CD4-positive, alpha-beta T cell treated with Interleukin-15 for 4 hours (primary cell): ENCODE measurements at regions not wholly inside any gene's neighbourhood (a gene's known extent, or its start where the extent isn't known, plus 50 kb on each side); places are given as distances from the start of the nearest gene placed in this dataset.
"Not testable (repeated sequence)": the region's sequence is repeated elsewhere in the genome, so short reads cannot be mapped to it uniquely, and the experiment has no call there.

Experiments
- DNase-seq: peaks from one replicate; pipeline ENCODE4 v3.0.0-alpha.2; 2020; ENCODE audit warnings: low spot score

DNA sequence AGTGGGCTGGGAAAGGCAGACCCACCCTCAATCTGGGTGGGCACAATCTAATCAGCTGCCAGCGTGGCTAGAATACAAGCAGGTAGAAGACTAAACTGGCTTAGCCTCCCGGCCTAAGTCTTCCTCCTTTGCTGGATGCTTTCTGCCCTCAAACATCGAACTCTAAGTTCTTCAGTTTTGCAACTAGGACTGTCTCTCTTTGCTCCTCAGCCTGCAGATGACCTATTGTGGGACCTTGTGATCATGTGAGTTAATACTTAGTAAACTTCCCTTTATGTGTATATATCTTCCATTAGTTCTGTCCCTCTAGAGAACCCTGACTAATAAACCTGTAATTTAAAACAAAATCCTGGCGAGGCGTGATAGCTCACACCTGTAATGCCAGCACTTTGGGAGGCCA is 51.8 kb upstream of the SLC39A8 start:
- DNase-seq: not testable (repeated sequence)

DNA sequence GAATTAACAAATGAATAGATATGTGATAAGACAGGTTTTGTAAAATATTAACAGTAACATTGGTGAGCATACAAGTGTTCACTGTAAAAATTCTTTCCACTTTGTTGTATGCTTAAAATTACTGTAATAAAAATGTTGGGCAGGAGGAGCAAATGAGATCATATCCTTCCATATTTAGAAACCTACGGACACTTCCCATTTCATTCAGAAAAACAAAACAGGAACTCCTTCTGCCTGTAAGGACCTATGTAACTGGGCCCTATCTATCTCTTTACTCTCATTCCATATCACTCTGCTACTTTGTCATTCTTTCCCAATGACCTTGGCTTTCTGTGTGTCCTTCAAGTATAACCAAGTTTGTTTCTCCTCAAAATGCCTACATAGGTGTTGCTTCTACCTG is 53.7 kb upstream of the SLC39A8 start:
- DNase-seq: no peak

DNA sequence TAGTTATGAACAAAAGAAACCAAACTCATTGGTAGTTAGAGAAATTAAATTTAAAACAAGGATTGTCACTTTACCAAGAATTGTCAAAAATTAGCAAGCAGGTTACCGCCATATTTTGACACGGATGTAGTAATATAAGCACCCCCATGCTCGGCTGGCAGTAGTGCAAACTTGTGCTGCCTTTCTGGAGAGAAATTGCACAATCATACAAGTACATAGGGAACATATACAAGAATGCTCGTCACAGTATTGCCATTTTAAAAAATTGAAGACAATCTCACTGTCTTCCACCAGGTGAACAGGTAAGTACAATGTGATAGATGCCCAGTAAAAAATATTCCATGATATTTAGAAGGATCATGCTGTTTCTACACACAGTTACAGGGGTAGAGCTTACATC is 55.6 kb upstream of the SLC39A8 start:
- no peak for DNase-seq

DNA sequence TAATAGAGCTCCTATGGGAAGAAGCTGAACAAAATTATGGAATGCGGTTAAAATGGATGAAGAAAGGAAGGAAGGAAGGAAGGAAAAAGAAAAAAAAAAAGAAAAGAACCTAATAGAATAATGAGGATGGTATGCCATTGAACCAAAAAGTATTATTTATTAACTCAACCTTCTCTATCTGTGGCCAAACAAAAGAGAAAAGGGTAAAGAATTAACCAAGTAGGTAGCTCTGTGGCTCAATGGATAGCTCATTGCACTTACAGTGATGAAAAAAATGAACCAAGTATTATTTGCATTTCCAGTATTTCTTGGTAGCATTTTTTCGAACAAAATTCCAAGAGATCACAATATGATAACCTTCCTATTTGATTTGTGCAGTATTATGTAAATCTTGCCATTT is 56.9 kb upstream of the SLC39A8 start:
- no peak for DNase-seq

DNA sequence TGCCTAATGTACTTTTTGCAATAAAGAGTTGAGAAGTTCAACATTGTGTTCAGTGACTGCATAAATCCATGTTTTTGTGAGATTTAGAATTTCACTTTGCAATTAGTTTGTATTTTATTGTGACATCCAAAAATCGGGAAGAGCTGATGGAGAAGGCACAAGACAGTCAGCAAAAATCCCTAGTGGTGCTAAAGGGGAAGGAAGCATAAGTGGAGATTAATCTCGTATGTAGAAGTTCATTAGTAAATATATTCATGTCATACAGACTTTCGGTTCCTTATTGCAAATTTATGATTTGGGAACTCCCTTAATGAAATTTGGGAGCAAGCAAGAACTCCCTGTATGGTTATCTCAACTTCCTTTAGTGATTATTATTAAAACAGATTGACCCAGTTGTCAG is 57.8 kb upstream of the SLC39A8 start:
- DNase-seq: no peak

DNA sequence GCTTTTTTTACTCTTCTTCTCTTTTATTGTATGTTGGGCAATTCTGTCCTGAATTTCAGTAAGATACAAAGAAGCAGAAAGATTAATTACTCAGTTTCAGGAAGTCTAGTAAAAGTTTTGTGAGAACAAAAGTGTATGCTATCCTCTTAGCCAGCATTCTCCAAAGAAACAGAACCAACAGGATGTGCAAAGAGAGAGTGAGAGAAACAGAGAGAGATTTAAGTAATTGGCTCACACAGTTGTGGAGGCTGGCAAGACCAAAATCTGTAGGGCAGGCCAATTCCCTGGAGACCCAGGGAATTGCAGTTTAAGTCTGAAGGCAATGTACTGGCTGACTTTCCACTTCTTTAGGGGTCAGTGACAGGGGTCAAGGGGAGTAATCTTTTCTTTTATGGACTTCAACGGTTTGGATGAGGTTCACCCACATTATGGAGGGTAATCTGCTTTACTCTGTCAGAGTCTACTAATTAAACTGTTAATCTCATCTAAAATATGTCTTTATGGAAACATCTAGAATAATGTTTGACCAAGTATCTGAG is 59.2 kb upstream of the SLC39A8 start:
- DNase-seq: no peak

DNA sequence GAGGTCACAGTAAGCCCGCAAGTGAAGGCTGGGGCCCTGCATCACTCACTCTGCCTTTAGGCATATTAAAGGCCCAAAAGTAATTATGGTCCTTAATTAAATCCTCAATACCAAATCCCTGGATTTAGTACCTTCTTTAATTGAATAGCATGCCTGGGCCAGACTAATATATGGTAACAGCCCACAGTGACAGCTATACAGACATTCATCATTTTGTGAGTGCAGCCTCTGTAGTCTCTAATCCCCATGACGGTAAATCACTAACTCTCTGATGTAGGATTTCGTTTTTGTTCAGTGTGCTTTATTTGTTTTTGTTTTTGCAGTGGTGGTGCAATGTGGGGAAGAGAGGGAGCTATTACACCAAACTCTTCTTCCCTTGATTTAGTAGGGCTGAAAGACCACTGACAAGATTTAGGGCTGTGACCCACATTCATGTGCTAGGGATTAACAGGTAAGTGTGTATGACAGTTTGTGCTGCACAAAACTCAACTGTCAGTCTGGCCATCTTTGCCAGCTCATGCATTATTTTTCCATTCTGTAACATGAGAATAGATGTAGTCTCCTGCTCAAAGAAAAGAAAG is 60.6 kb upstream of the SLC39A8 start:
- DNase-seq: no peak

DNA sequence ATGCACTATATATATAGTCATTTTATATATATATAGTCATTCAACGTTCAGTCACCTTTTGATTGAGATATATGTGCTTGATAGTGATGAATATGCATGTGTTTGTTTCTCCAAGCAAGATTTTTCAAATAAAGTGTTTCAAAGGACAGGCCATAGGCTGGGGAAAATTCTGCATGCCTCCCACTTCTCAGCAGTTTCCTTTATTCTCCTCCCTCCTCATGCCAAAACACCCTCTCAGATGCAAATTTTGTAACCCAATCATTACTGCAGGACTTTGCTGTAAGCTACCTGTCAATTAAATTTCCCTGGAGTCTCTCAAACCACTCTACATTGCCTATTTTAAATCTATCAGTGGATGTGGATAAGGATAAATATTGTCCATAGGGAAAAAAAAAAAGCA is 65.6 kb upstream of the SLC39A8 start:
- DNase-seq: not testable (repeated sequence)

DNA sequence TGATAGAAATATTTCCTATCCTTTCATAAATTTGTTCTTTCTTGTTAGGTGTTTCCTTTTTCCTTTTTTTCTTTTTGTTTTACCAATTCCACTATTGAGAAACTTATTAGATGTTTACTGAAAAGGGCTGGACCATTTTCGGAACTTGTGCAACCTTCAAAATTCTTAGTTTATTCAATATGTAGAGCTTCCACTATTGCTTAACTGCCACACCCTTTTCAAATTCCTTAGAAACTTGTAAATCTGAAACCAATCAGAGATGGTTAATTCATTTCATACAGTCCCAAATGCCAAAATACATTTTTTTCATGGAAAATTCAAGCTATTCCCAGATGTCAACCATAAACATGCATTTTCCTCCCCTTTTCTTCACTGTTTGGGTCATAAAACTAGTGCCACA is 66.1 kb upstream of the SLC39A8 start:
- DNase-seq: no peak

DNA sequence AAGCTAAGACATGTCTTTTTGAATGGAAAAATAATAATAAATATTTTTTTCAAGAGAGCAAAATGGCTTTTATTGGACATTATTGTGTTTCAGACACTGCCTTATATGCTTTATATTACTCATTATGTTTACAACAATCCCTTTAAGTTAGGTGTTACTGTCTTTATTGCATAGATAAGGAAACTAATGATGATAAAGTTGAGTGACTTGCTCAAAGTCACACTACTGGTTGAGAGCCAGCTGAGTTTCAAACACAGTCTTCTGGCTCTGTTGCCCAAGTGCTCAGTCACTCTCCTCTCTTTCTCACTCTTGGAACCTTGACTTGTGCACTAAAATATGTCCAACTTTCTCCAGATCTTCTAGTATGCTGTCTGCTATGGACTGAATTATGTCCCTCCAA is 71.5 kb upstream of the SLC39A8 start:
- no peak for DNase-seq

DNA sequence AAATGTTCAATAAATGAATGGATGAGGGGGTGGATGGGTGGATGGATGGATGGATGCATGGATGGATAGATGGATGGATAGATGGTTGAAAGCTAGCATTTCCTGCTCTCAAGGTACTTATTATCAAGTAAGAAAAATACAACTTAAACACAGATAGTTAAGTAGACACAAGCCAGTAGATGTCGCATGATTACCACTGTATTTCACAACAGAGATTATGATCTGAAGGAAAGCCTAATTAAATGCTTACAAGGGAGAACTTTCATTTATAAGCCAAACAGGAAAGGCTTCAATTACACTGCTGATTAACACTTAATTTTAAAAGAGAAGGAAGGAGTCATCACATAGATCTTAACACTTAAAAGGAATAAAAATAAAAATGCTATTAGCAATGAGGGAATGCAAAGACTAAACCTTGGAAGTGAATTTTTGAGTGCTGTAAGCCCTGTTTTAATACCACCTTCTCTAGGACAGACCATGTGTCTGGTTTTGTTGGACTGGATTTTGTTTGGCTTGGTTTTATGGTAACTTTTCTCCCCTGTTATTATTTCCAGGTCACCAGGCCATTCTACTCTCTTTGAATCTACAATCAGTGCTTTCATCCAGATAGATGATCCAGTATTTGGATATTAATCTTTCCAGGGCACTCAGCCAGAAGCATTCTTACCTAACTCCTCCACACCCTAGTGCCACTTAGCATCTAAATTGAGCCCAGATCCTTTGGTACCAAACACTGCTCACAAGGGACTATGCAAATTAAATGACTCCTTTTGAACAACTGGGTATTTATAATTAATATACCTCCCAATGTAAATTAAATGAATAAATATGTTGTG is 75.5 kb upstream of the SLC39A8 start:
- DNase-seq: no peak

DNA sequence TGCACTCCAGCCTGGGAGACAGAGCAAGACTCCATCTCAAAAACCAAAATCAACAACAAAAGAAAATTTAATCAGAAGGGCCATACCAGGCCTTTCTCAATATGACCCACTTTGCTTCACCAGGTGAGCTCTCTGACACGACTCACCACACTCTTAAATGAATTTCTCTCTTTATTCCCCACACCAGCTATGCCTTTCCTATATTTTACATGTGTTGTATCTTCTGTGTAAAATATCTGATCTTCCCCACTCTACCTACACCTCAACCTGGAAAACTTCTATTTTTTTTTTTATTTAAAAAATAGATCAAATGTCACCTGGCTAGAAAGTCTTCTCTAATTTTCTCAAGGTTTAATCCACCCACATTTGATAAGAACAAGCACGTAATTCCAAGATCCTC is 77.6 kb upstream of the SLC39A8 start:
- no peak for DNase-seq

DNA sequence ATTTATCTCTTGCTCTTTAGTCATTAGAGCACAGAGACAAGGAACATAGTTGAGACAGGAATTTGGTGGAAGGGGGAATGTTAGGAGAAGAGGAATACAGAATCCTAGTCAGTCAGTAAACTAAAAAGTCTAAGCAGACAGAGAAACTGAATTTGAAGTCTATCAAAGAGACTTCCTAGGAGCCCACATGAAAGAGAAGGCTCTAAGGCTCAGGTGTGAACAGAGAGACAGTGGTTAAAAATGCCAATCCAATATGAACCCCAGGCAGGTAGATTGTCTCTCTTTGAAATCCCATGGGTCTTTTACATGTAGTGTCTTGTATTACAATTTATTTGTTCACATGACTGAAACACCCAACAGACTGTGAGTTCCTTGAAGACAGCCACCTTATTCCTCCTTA is 77.8 kb upstream of the NFKB1 start:
- DNase-seq: no peak

DNA sequence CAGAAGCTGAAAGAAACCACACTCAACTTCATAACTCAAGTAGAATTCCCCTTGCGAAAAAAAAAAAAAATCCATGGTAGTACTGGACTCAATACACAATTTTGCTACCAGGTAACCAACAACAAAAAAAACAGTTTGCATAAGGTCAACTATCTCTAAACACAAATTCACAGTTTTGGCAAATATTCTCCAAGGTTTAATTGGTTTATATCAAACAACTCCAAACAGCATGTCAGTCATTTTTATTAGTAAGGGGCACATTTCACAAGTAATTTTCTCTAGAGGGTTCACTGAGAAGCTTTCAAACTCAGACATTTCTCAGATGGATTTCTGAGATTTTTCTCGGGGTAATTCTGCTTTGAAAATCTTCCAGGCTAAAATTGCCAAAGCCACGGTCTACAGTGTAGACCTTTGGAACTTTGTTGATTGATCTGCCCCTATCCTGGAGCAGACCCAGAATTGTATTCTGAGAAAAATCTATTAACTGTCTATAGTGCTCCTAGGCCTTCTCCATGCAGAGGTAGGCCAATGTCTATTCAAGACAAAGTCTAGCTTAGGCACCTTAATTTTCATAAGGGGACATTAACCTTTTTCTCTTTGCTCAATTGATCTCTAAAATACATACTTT is 73.7 kb upstream of the NFKB1 start:
- no peak for DNase-seq

DNA sequence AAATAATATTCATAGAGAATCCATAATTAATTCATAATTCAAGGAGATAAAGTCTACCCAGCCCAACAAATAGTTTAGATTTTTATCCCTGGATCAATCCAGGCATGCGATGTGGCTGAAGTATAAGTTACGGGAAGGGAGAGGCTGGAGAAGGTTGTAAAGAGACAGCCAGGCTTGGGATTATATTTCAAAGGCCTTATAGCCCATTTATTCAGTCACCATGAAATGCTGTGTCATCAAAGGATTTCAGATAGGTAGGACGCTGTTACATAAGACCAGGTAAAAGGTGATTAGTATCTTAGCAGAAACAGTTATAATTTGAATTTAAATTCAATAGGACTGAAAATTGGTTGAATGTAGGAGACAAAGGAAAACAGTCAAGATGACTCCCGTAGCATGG is 73.0 kb upstream of the NFKB1 start:
- no peak for DNase-seq

DNA sequence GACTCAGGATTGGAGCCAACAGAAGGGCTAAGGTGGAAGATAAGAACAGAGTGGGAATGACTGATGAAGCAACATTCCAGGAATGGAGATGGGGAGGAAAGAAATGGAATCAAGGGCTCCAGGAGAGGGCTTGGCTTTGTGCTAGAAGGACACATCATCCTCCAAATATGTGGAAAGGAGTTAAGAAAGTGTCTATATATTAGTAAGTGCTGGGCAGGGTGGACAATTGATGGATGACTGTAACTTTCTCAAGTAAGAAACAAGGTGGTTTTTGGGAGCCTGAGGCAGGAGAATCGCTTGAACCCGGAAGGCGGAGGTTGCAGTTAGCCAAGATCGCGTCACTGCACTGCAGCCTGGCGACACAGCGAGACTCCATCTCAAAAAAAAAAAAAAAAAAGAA is 71.6 kb upstream of the NFKB1 start:
- no peak for DNase-seq

DNA sequence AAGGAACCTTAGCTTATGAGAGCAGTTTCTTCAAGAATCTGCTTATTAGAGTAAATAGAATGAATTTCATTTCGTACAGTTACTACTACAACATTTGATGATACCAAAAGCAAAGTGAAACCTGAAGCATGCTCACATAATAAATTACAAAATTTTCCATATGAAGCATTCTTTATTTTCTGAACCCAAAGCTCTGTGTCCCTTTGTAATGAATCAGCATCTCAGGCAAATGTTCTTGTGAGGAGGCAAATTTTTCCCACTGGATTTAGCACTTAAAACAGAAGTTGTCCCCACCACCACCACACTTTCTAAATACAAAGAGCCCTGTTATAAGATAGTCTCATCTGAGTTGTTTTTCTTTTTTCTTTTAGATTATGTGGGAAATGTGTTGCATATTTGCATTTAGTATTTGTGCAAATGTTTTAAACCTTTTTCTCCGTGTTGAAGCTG is 70.7 kb upstream of the NFKB1 start:
- no peak for DNase-seq

DNA sequence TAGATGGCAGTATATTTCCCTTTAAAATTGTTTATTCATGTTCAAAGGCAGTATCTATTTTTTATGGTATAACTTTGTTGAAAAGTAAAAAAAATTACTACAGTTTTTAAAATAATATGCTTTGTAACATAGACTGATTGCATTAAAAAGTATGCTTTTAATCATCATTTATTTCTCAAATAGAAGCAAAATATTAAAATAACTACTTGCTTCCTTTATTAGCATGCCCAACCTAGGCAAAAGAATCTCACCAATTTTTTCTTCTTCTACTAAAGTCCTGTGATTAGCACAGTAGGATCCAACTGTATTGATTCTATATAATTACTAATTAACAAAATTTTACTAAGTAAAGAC is 69.6 kb upstream of the NFKB1 start:
- no peak for DNase-seq

DNA sequence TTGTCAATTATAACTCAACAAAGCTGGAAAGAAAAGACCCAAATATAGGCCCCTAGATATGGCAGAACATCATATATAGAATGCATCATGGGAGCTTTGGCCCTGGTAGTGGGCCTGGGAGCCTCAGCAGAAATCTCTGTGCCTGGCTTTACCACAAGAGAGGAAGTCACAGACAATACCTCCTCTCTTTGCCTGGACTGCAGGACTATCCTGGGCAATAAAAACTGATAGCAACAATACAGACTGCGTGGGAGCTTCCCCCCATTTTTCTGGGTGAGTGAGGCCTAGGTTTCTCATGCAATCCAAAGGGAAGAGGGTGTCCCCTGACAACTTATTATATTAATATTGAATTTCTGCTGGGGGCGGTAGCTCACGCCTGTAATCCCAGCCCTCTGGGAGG is 64.0 kb upstream of the NFKB1 start:
- no peak for DNase-seq

DNA sequence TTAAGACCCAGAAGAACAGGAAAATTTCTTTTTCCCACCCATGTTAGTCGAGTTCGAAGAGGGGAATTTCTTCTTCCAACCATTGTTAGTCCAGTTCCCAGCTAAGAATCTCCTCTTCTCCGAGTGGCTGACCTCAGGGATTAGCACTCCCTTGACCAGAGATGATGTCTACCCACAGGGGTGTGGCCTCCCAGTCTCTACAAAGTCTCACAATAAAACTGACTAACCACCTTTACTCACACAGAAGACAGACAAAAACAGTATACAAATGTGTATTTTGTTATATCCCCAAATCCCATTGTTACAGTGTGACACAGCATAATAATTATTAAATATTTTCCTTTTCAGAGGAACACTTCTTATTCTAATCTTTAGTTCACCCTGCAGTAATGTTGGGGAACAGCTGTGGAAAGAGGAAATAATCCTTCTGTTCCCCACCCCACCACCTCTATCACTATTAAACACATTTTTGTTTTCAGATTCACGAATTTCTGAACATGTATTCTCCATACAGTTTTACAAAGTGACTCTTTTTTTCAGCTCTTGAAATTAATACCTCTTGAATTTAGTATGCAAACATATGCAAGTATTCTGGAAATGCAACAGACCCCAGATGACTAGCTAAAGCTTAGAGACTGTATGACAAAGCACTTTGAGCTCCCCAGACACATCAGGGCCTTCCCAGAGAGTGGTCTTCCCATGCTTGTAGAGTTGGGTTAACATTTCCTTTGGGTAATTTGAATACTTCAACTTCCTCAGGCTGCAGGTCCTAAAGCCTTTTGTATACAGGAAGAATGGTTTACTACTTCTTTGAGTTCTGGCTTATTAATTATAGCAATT is 62.5 kb upstream of the NFKB1 start:
- no peak for DNase-seq

DNA sequence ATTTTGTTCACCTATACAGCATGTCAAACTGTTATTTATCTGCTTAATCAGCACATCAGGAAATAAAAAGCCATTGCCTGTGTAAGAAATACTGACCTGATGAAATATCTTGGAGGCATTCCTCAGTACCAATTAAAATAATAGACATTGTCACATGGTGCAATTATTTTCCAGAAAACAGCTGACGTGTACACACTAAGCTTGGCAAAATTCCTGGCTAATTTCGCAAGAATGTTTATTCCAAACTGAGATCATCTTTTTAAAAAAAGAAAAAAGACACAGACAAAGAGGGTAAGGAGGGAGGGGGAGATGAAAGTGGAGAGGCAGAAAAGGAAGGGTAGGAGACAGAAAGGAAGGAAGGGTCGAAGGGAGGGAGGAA is 61.9 kb upstream of the NFKB1 start:
- no peak for DNase-seq

DNA sequence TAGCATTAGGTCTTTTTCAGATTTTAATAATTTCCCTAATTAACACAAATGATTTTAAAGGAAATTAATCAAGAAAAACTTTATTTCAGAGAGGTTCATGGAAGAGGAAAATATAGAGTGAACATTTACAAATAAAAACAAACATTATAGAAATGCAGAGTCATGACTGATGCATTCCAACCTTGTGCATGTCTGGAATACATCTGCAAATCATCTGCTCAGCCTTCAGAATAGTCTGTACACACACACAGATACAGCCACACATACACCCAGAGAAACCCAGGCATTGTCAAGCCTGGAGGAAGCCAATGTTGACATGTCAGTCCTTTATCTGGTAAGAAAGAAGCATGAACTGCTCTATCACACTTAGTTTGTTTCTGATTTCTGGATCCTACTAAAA is 61.3 kb upstream of the NFKB1 start:
- DNase-seq: no peak

DNA sequence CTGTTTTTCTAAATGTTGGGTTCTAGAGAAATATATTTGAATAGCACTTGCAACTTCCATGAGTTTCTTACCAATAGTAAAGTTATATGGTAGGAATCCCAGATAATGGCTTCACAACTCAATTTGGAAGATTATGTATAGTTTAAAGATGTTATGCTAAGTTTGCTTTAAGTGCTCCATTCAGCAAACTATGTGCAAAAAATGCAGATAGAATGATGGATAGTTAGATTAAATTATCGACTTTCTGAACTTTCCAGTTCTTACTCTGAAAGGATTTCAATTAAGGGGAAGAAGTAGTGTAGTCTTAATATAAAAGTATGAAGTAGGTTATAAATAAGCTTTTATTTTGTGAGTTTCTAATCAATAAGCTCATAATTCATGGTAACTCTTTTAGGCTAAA is 60.7 kb upstream of the NFKB1 start:
- DNase-seq: no peak
